HG03064 (cell line): ENCODE measurements at regions not wholly inside any gene's neighbourhood (a gene's known extent, or its start where the extent isn't known, plus 50 kb on each side); places are given as distances from the start of the nearest gene placed in this dataset.

Experiments
- ATAC-seq: cut with Tn5 transposase; IDR thresholded peaks from one replicate; pipeline ENCODE4 v1.9.1; 2021; ENCODE audit warnings: low read depth; ENCODE audit not compliant: unreplicated experiment

- ATAC-seq, result no peak
Observed at GRCh38 chr5:164153469-164154172, 648.2 kb downstream of the MAT2B start.

- ATAC-seq, result no peak
Observed at GRCh38 chr5:164170814-164171213, 665.4 kb downstream of the MAT2B start.

GRCh38 chr5:164175083-164175482 is 669.7 kb downstream of the MAT2B start:
- ATAC-seq, result no peak

GRCh38 chr5:164179406-164179805 is 674.0 kb downstream of the MAT2B start:
- no peak for ATAC-seq

GRCh38 chr5:164181604-164182003 is 676.2 kb downstream of the MAT2B start:
- ATAC-seq, result no peak

- ATAC-seq, result no peak
Observed at GRCh38 chr5:164184158-164184557, 678.7 kb downstream of the MAT2B start.

- no peak for ATAC-seq
Observed at GRCh38 chr5:164185000-164185399, 679.6 kb downstream of the MAT2B start.

- ATAC-seq, result no peak
Observed at GRCh38 chr5:164186550-164186949, 681.1 kb downstream of the MAT2B start.

- ATAC-seq, result no peak
Observed at GRCh38 chr5:164187785-164188184, 682.4 kb downstream of the MAT2B start.

GRCh38 chr5:164188733-164189148 is 683.3 kb downstream of the MAT2B start:
- no peak for ATAC-seq

GRCh38 chr5:164191240-164191639 is 685.8 kb downstream of the MAT2B start:
- ATAC-seq, result no peak

- no peak for ATAC-seq
Observed at GRCh38 chr5:164202338-164202737, 696.9 kb downstream of the MAT2B start.

GRCh38 chr5:164203581-164204225 is 698.3 kb downstream of the MAT2B start:
- no peak for ATAC-seq

GRCh38 chr5:164204338-164204946 is 699.0 kb downstream of the MAT2B start:
- ATAC-seq, result no peak

- no peak for ATAC-seq
Observed at GRCh38 chr5:164206196-164206595, 700.8 kb downstream of the MAT2B start.

- ATAC-seq, result no peak
Observed at GRCh38 chr5:164207646-164208045, 702.2 kb downstream of the MAT2B start.

- ATAC-seq, result no peak
Observed at GRCh38 chr5:164210491-164210890, 705.1 kb downstream of the MAT2B start.

- ATAC-seq, result no peak
Observed at GRCh38 chr5:164214698-164215097, 709.3 kb downstream of the MAT2B start.

- no peak for ATAC-seq
Observed at GRCh38 chr5:164217464-164217863, 712.0 kb downstream of the MAT2B start.

GRCh38 chr5:164220522-164220921 is 715.1 kb downstream of the MAT2B start:
- ATAC-seq, result no peak

GRCh38 chr5:164224236-164224635 is 718.8 kb downstream of the MAT2B start:
- ATAC-seq, result no peak

- ATAC-seq, result no peak
Observed at GRCh38 chr5:164224772-164225171, 719.4 kb downstream of the MAT2B start.
